ENCODE measurements at regions not wholly inside any gene's neighbourhood (a gene's known extent, or its start where the extent isn't known, plus 50 kb on each side); places are given as distances from the start of the nearest gene placed in this dataset.

DNA sequence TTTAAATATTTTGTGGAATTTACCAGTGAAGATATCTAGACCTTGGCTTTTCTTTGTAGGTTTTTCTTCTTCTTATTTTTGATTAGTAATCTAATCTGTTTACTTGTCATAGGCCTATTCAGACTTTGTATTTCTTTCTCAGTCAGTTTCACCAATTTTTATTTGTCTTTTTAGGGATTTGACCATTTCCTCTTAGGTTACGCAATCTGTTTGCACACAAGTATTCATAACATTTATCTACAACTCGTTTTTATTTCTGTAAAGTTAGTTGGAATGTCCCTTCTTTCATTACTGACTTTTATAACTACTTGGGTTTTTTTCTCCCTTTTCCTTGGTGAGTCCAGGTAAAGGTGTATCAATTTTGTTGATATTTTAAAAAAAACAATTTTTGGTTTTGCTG lies 545.7 kb downstream of the AACS start:
- no peak overlapping the region for H3K27ac ChIP-seq
- TF ChIP-seq ZFX (IDR thresholded peaks at IDR 0.05; ENCODE audit: borderline replicate concordance) = no peak
- TF ChIP-seq, protein P1, sequence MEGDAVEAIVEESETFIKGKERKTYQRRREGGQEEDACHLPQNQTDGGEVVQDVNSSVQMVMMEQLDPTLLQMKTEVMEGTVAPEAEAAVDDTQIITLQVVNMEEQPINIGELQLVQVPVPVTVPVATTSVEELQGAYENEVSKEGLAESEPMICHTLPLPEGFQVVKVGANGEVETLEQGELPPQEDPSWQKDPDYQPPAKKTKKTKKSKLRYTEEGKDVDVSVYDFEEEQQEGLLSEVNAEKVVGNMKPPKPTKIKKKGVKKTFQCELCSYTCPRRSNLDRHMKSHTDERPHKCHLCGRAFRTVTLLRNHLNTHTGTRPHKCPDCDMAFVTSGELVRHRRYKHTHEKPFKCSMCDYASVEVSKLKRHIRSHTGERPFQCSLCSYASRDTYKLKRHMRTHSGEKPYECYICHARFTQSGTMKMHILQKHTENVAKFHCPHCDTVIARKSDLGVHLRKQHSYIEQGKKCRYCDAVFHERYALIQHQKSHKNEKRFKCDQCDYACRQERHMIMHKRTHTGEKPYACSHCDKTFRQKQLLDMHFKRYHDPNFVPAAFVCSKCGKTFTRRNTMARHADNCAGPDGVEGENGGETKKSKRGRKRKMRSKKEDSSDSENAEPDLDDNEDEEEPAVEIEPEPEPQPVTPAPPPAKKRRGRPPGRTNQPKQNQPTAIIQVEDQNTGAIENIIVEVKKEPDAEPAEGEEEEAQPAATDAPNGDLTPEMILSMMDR (IDR thresholded peaks at IDR 0.05) = no peak

DNA sequence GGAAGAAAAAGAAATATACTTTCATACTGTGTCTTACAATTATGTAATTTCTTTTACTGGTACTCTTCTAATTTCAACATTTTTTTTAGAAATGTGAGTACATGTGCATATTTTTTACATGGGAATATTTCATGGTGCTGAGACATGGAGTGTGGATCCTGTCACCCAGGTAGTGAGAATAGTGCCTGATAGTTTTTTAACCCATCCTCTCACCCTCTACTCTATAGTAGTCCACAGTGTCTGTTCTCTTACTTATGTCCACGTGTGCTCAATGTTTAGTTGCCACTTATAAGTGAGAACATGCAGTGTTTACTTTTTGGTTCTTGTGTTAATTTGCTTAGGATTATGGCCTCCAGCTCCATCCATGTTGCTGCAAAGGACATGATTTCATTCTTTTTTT lies 548.8 kb downstream of the AACS start:
- TF ChIP-seq ZFX (IDR thresholded peaks at IDR 0.05; ENCODE audit: borderline replicate concordance) = no peak
- TF ChIP-seq, protein P1 (IDR thresholded peaks at IDR 0.05) = no peak
- no peak overlapping the region for H3K27ac ChIP-seq

DNA sequence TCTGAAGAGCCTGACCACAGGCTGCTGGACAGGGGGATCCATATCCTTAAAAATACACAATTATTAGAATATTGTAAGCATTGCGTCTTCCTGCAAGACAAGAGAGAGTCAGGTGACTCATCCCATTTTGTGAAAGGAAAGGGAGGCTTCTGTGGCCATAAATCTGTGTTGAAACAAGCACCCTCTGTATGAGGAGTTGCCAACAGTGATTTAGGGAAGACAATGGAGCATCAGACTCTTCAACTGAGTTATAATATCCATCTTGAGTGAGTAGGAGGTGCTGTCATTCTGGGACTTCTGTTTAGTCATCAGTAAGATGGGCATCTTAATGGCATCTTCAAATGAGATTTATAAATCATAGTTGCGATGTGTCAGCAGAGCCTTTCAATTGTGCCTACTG lies 554.5 kb downstream of the AACS start:
- TF ChIP-seq ZFX (IDR thresholded peaks at IDR 0.05; ENCODE audit: borderline replicate concordance) = no peak
- TF ChIP-seq, protein P1 (IDR thresholded peaks at IDR 0.05) = no peak

DNA sequence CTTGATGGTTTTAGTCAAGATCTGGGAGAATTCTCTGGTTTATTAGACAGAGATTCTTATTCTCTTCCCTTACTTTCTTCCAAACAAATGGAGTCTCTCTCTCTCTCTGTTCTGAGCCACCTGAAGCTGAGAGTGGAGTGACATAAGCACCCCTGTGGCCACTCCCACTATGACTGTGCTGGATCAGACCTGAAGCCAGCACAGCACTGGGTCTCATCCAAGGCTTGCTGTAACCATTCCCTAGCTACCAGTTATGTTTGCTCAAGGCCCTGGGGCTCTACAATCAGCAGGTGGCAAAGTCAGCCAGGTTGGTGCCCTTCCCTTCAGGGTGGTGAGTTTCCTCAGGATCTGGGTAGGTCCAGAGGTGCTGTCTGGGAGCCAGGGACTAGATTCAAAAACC lies 568.5 kb downstream of the AACS start:
- no peak overlapping the region for H3K27ac ChIP-seq
- TF ChIP-seq, protein P1 (IDR thresholded peaks at IDR 0.05) = no peak
- TF ChIP-seq ZFX (IDR thresholded peaks at IDR 0.05; ENCODE audit: borderline replicate concordance) = no peak

More for the DNA sequence above, 554.5 kb downstream of the AACS start:
- H3K27ac ChIP-seq = no peak overlapping the region

DNA sequence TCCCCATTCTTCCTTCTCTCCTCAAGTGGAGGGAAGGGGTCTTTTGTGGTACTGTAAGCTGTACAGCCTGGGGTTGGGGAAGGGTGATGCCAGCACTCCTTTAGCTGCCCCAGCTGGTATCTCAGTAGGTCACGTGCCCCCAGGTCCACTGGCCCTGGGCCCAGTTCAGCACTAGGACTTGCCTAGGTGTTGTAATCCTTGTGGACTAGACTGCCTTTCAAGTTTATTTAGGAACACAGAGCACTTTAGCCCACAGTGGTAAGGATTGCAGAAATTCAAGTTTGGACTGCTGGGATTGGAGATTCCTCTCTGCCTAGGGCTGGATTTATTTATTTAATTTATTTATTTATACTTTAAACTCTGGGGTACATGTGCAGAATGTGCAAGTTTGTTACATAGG lies 569.6 kb downstream of the AACS start:
- no peak for TF ChIP-seq ZFX (IDR thresholded peaks at IDR 0.05; ENCODE audit: borderline replicate concordance)
- TF ChIP-seq, protein P1 (IDR thresholded peaks at IDR 0.05) = no peak

DNA sequence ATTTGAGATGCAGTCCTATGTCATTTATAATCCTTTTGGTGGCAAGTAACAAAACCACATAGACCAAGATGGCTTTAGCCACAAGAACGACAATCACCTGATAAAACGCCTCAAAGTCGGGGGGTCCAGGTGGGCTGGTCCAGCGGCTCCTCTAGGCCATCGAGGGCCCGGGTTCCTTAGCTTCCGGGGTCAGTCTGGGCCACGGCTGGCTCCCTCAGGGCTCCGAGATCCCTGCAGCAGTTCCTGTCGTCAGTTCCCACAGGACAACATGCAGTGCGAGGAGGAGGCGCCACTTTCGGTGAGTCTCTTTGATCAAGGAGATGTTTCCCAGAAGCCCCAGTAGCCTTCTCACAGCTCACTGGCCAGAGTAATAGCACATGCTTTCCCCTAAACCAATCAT lies 574.6 kb downstream of the AACS start:
- TF ChIP-seq, protein P1 (IDR thresholded peaks at IDR 0.05) = no peak
- no peak for TF ChIP-seq ZFX (IDR thresholded peaks at IDR 0.05; ENCODE audit: borderline replicate concordance)
- H3K27ac ChIP-seq = no peak overlapping the region

More for the DNA sequence above, 569.6 kb downstream of the AACS start:
- no peak overlapping the region for H3K27ac ChIP-seq

DNA sequence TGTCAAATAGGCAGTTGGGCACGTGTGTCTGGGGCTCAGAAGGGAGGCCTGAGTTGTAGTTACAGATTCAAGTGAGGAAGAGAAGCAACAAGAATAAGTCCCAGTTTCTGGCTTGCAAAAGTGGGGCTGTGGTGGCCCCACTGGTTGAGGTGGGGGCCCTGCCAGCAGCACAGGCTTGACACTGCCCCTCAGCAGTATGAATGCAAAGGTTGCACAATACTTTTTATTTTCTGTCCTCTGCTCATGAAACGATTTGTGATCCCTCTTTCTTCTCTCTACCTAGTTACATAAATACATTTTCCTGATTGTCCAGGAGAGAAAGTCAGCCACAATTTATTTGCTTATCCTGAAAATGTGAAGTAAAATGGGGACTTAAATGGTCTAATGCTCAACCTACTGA lies 577.8 kb downstream of the AACS start:
- no peak overlapping the region for H3K27ac ChIP-seq
- no peak for TF ChIP-seq ZFX (IDR thresholded peaks at IDR 0.05; ENCODE audit: borderline replicate concordance)
- TF ChIP-seq, protein P1 (IDR thresholded peaks at IDR 0.05) = no peak
